Naive B cell (primary cell): ENCODE measurements at regions not wholly inside any gene's neighbourhood (a gene's known extent, or its start where the extent isn't known, plus 50 kb on each side); places are given as distances from the start of the nearest gene placed in this dataset.
A peak's percentile ranks its signal among the peaks of the same experiment; 100 is the strongest.
"Not testable (repeated sequence)": the region's sequence is repeated elsewhere in the genome, so short reads cannot be mapped to it uniquely, and the experiment has no call there.

Source experiments
- ATAC-seq, 2 donors: fragments of 150-1000 bp; cut with Tn5 transposase; 2 replicates each; pipeline ENCODE4 v1.10.0; 2021; ENCODE audit warnings: low read depth in 2 of 2, mild to moderate bottlenecking in 2 of 2, moderate library complexity in 2 of 2
- DNase-seq: peaks from one replicate; pipeline ENCODE4 v3.0.0; 2022
- H3K27ac Mint-ChIP-seq, 6 donors: one replicate each; pipeline ENCODE4 v1.8.0; 2020 to 2022; ENCODE audit warnings: mild to moderate bottlenecking in 6 of 6, mixed read lengths in 6 of 6, moderate library complexity in 5 of 6, inconsistent platforms in 2 of 6
- H3K27me3 Mint-ChIP-seq, 3 donors: one replicate each; pipeline ENCODE4 v1.8.0; 2021 to 2022; ENCODE audit warnings: mixed read lengths in 3 of 3, mild to moderate bottlenecking in 1 of 3
- H3K36me3 Mint-ChIP-seq, 2 donors: one replicate each; pipeline ENCODE4 v1.8.0; 2020 to 2022; ENCODE audit warnings: mixed read lengths in 2 of 2, inconsistent platforms in 1 of 2, mild to moderate bottlenecking in 1 of 2
- H3K4me1 Mint-ChIP-seq, 3 donors: one replicate each; pipeline ENCODE4 v1.8.0; 2020 to 2022; ENCODE audit warnings: mixed read lengths in 3 of 3, inconsistent platforms in 1 of 3, mild to moderate bottlenecking in 1 of 3, moderate library complexity in 1 of 3
- H3K4me3 Mint-ChIP-seq, 8 donors: one replicate each; pipeline ENCODE4 v1.8.0; 2020 to 2022; ENCODE audit warnings: mild to moderate bottlenecking in 8 of 8, mixed read lengths in 8 of 8, moderate library complexity in 8 of 8, inconsistent platforms in 2 of 8
- H3K9me3 Mint-ChIP-seq, 7 donors: one replicate each; pipeline ENCODE4 v1.8.0; 2020 to 2022; ENCODE audit warnings: mixed read lengths in 7 of 7, mild to moderate bottlenecking in 5 of 7, inconsistent platforms in 2 of 7, moderate library complexity in 1 of 7

GRCh38 chr4:137740141-137740540 lies 207.8 kb upstream of the PCDH18 start:
- peak overlapping the region in 1 of 8 donors; percentile 2 for H3K4me3 Mint-ChIP-seq
- DNase-seq (no peak), ATAC-seq (no peak)
- no peaks in the 10 kb centered on the region for H3K27me3 Mint-ChIP-seq
- no peaks in the 10 kb centered on the region for H3K36me3 Mint-ChIP-seq
- peaks cover 0 to 5% (median 0%) of the 10 kb centered on the region in 7 donors for H3K9me3 Mint-ChIP-seq
- H3K4me1 Mint-ChIP-seq, result no peaks in the 10 kb centered on the region
- no peak overlapping the region for H3K27ac Mint-ChIP-seq

- ATAC-seq, result no peak
- DNase-seq, result no peak
- Mint-ChIP-seq H3K9me3 (peaks cover 0 to 5% (median 3%) of the 10 kb centered on the region in 7 donors), H3K4me3 (no peak overlapping the region), H3K27me3 (no peaks in the 10 kb centered on the region), H3K4me1 (no peaks in the 10 kb centered on the region), H3K27ac (no peak overlapping the region), H3K36me3 (no peaks in the 10 kb centered on the region)
Measured at GRCh38 chr4:137739391-137739790, 207.1 kb upstream of the PCDH18 start.

GRCh38 chr4:137738375-137738990 lies 206.2 kb upstream of the PCDH18 start:
- DNase-seq, result no peak
- no peaks in the 10 kb centered on the region for H3K27me3 Mint-ChIP-seq
- H3K4me1 Mint-ChIP-seq, result no peaks in the 10 kb centered on the region
- H3K27ac Mint-ChIP-seq, result no peak overlapping the region
- peaks cover 0 to 6% (median 3%) of the 10 kb centered on the region in 7 donors for H3K9me3 Mint-ChIP-seq
- H3K4me3 Mint-ChIP-seq, result no peak overlapping the region
- no peak for ATAC-seq
- no peaks in the 10 kb centered on the region for H3K36me3 Mint-ChIP-seq

- no peak for DNase-seq
- Mint-ChIP-seq H3K36me3 (no peaks in the 10 kb centered on the region), H3K4me3 (no peak overlapping the region), H3K27me3 (no peaks in the 10 kb centered on the region), H3K9me3 (peaks cover 2 to 14% (median 4%) of the 10 kb centered on the region in 7 donors), H3K4me1 (no peaks in the 10 kb centered on the region), H3K27ac (peak overlapping the region in 1 of 6 donors; percentile 7)
- ATAC-seq, result no peak
Measured at GRCh38 chr4:137735561-137736104, 203.3 kb upstream of the PCDH18 start.

GRCh38 chr4:137733174-137734141 lies 201.2 kb upstream of the PCDH18 start:
- not testable (repeated sequence) for H3K4me3 Mint-ChIP-seq, H3K27ac Mint-ChIP-seq, H3K27me3 Mint-ChIP-seq, H3K4me1 Mint-ChIP-seq, DNase-seq, ATAC-seq, H3K36me3 Mint-ChIP-seq
- H3K9me3 Mint-ChIP-seq, result peaks cover 2 to 18% (median 4%) of the 10 kb centered on the region in 7 donors

- Mint-ChIP-seq H3K4me3 (no peak overlapping the region), H3K36me3 (no peaks in the 10 kb centered on the region), H3K27ac (no peak overlapping the region), H3K27me3 (no peaks in the 10 kb centered on the region), H3K9me3 (peaks cover 0 to 9% (median under 1%) of the 10 kb centered on the region in 7 donors), H3K4me1 (no peaks in the 10 kb centered on the region)
- DNase-seq, result no peak
- ATAC-seq, result no peak
Measured at GRCh38 chr4:137722910-137723309, 190.6 kb upstream of the PCDH18 start.

GRCh38 chr4:137711502-137711901 lies 179.2 kb upstream of the PCDH18 start:
- Mint-ChIP-seq H3K4me1 (no peaks in the 10 kb centered on the region), H3K27ac (no peak overlapping the region), H3K36me3 (no peaks in the 10 kb centered on the region), H3K9me3 (peaks cover 0 to 2% (median 0%) of the 10 kb centered on the region in 7 donors), H3K27me3 (no peaks in the 10 kb centered on the region), H3K4me3 (no peak overlapping the region)
- ATAC-seq, result no peak
- DNase-seq, result no peak

- H3K27ac Mint-ChIP-seq, result no peak overlapping the region
- H3K9me3 Mint-ChIP-seq, result peaks cover 0 to 4% (median 0%) of the 10 kb centered on the region in 7 donors
- ATAC-seq (no peak), DNase-seq (no peak)
- H3K4me3 Mint-ChIP-seq, result no peak overlapping the region
- no peaks in the 10 kb centered on the region for H3K4me1 Mint-ChIP-seq
- no peaks in the 10 kb centered on the region for H3K27me3 Mint-ChIP-seq
- no peaks in the 10 kb centered on the region for H3K36me3 Mint-ChIP-seq
Measured at GRCh38 chr4:137707626-137708025, 175.3 kb upstream of the PCDH18 start.

- peaks cover 0 to 4% (median 0%) of the 10 kb centered on the region in 7 donors for H3K9me3 Mint-ChIP-seq
Measured at GRCh38 chr4:137707102-137707620, 174.9 kb upstream of the PCDH18 start.

GRCh38 chr4:137705171-137705783 lies 173.0 kb upstream of the PCDH18 start:
- H3K4me1 Mint-ChIP-seq, result no peaks in the 10 kb centered on the region
- H3K4me3 Mint-ChIP-seq, result no peak overlapping the region
- ATAC-seq (no peak), DNase-seq (no peak)
- no peak overlapping the region for H3K27ac Mint-ChIP-seq
- H3K9me3 Mint-ChIP-seq, result peaks cover 0 to 4% (median 1%) of the 10 kb centered on the region in 7 donors
- H3K36me3 Mint-ChIP-seq, result no peaks in the 10 kb centered on the region
- H3K27me3 Mint-ChIP-seq, result no peaks in the 10 kb centered on the region

More at GRCh38 chr4:137707102-137707620, 174.9 kb upstream of the PCDH18 start:
- Mint-ChIP-seq H3K4me3 (no peak overlapping the region), H3K27ac (no peak overlapping the region), H3K27me3 (no peaks in the 10 kb centered on the region), H3K36me3 (no peaks in the 10 kb centered on the region), H3K4me1 (no peaks in the 10 kb centered on the region)
- ATAC-seq (no peak), DNase-seq (no peak)

- H3K27ac Mint-ChIP-seq, result no peak overlapping the region
- H3K36me3 Mint-ChIP-seq, result no peaks in the 10 kb centered on the region
- no peaks in the 10 kb centered on the region for H3K27me3 Mint-ChIP-seq
- no peak for ATAC-seq
- no peak for DNase-seq
- H3K4me3 Mint-ChIP-seq, result no peak overlapping the region
- no peaks in the 10 kb centered on the region for H3K4me1 Mint-ChIP-seq
- peaks cover 0 to 8% (median 2%) of the 10 kb centered on the region in 7 donors for H3K9me3 Mint-ChIP-seq
Measured at GRCh38 chr4:137703195-137703594, 170.9 kb upstream of the PCDH18 start.

GRCh38 chr4:137702512-137702911 lies 170.2 kb upstream of the PCDH18 start:
- H3K27me3 Mint-ChIP-seq, result no peaks in the 10 kb centered on the region
- peaks cover 0 to 8% (median 2%) of the 10 kb centered on the region in 7 donors for H3K9me3 Mint-ChIP-seq

GRCh38 chr4:137701401-137701800 lies 169.1 kb upstream of the PCDH18 start:
- Mint-ChIP-seq H3K4me1 (no peaks in the 10 kb centered on the region), H3K4me3 (no peak overlapping the region), H3K9me3 (peaks cover 0 to 8% (median 3%) of the 10 kb centered on the region in 7 donors), H3K27ac (no peak overlapping the region), H3K36me3 (no peaks in the 10 kb centered on the region), H3K27me3 (no peaks in the 10 kb centered on the region)
- ATAC-seq (no peak), DNase-seq (no peak)

More at GRCh38 chr4:137702512-137702911, 170.2 kb upstream of the PCDH18 start:
- ATAC-seq (no peak), DNase-seq (no peak)
- Mint-ChIP-seq H3K36me3 (no peaks in the 10 kb centered on the region), H3K4me1 (no peaks in the 10 kb centered on the region), H3K27ac (no peak overlapping the region), H3K4me3 (no peak overlapping the region)
